K562 (cell line): ENCODE measurements at regions not wholly inside any gene's neighbourhood (a gene's known extent, or its start where the extent isn't known, plus 50 kb on each side); places are given as distances from the start of the nearest gene placed in this dataset.

Experiments
- ATF7 ChIP-seq: fragments of 450-650 bp; IDR thresholded peaks from 2 replicates; pipeline ENCODE4 v1.7.1; 2014; ENCODE audit warnings: mild to moderate bottlenecking, moderate library complexity
- CBX1 ChIP-seq: sonication (generic); IDR thresholded peaks from 2 replicates; pipeline ENCODE4 v1.6.1; 2016; ENCODE audit warnings: antibody characterized with exemption, low read depth, mild to moderate bottlenecking
- CREB5 ChIP-seq: fragments of 250-450 bp; sonication (Bioruptor Pico); IDR thresholded peaks from 2 replicates; pipeline ENCODE4 v1.5.0; 2020; ENCODE audit warnings: mild to moderate bottlenecking
- EHMT2 ChIP-seq: fragments of 450-650 bp; IDR thresholded peaks from 2 replicates; pipeline ENCODE4 v1.6.1; 2018; ENCODE audit warnings: antibody characterized with exemption
- GTF2E2 ChIP-seq: fragments of 200-800 bp; sonication (Bioruptor generic); IDR thresholded peaks from 2 replicates; pipeline ENCODE4 v1.6.1; 2016; ENCODE audit warnings: missing genetic modification characterization, missing compliant biosample characterization
- JUND ChIP-seq, 2 experiments: IDR thresholded peaks; 2 replicates in 1 of 2; 3 replicates in 1 of 2; pipeline ENCODE4 v1.6.1; 2011; ENCODE audit warnings: borderline replicate concordance in 2 of 2, low read depth in 2 of 2, low read length in 2 of 2, improper control_type of control experiment in 1 of 2, missing biosample characterization in 1 of 2, missing genetic modification characterization in 1 of 2, missing genetic modification reagents in 1 of 2
- MXI1 ChIP-seq: IDR thresholded peaks from 2 replicates; pipeline ENCODE4 v1.6.1; 2011; ENCODE audit warnings: low read depth, mild to moderate bottlenecking, improper control_type of control experiment, low read length
- MYNN ChIP-seq, 2 experiments: sonication (generic); formaldehyde crosslinking in 1 of 2; IDR thresholded peaks; 2 replicates each; pipeline versions ENCODE4 v1.5.0 to v1.6.1; 2016 to 2020; ENCODE audit warnings: antibody characterized with exemption in 1 of 2, missing genetic modification reagents in 1 of 2
- NR1H2 ChIP-seq: sonication (generic); formaldehyde crosslinking; IDR thresholded peaks from 2 replicates; pipeline ENCODE4 v1.4.0; 2020; ENCODE audit warnings: mild to moderate bottlenecking, missing genetic modification reagents
- NUFIP1 ChIP-seq: fragments of 450-650 bp; IDR thresholded peaks from 2 replicates; pipeline ENCODE4 v1.6.1; 2018; ENCODE audit not compliant: partially characterized antibody
- PHB2 ChIP-seq: fragments of 450-650 bp; IDR thresholded peaks from 2 replicates; pipeline ENCODE4 v1.6.1; 2017; ENCODE audit warnings: low read depth
- SP1 ChIP-seq: sonication (generic); formaldehyde crosslinking; IDR thresholded peaks from 2 replicates; pipeline ENCODE4 v1.8.1; 2022; ENCODE audit warnings: mild to moderate bottlenecking, missing genetic modification reagents
- YBX1 ChIP-seq: fragments of 450-650 bp; IDR thresholded peaks from 2 replicates; pipeline ENCODE4 v1.7.1; 2016; ENCODE audit warnings: mild to moderate bottlenecking
- ZBTB7A ChIP-seq: IDR thresholded peaks from 2 replicates; pipeline ENCODE4 v1.6.1; 2011; ENCODE audit warnings: low read depth, mild to moderate bottlenecking, low read length, moderate library complexity, borderline replicate concordance; ENCODE audit not compliant: control insufficient read depth
- ZFPM2 ChIP-seq: fragments of 250-450 bp; sonication (Bioruptor Pico); IDR thresholded peaks from 2 replicates; pipeline ENCODE4 v1.5.1; 2022; ENCODE audit warnings: mild to moderate bottlenecking
- ZNF140 ChIP-seq: fragments of 250-450 bp; sonication (Bioruptor Pico); IDR thresholded peaks from 2 replicates; pipeline ENCODE4 v1.8.0; 2021; ENCODE audit warnings: moderate library complexity, mild to moderate bottlenecking, inconsistent platforms
- ZNF175 ChIP-seq: fragments of 200-800 bp; sonication (Bioruptor generic); IDR thresholded peaks from 2 replicates; pipeline ENCODE4 v1.6.1; 2016; ENCODE audit warnings: low read depth, mild to moderate bottlenecking, missing genetic modification characterization, missing compliant biosample characterization
- ZNF217 ChIP-seq: sonication (generic); formaldehyde crosslinking; IDR thresholded peaks from 2 replicates; pipeline ENCODE4 v1.8.0; 2022; ENCODE audit warnings: mild to moderate bottlenecking, missing genetic modification reagents
- ZNF507 ChIP-seq: conservative IDR thresholded peaks from 2 replicates; pipeline ENCODE4 v1.6.1; 2017; ENCODE audit warnings: missing genetic modification characterization, missing compliant biosample characterization
- TF ChIP-seq, protein P1 (sequence below), 2 experiments: fragments of 450-650 bp in 1 of 2; sonication (generic) in 1 of 2; formaldehyde crosslinking in 1 of 2; IDR thresholded peaks in 1 of 2; conservative IDR thresholded peaks in 1 of 2; 2 replicates each; pipeline versions ENCODE4 v1.6.1 to v1.8.1; 2016 to 2023; ENCODE audit warnings: mild to moderate bottlenecking in 2 of 2, moderate library complexity in 2 of 2, inconsistent platforms in 1 of 2, missing genetic modification reagents in 1 of 2
- TF ChIP-seq, protein P2 (sequence below): sonication (generic); formaldehyde crosslinking; IDR thresholded peaks from 2 replicates; pipeline ENCODE4 v1.8.0; 2023; ENCODE audit warnings: mild to moderate bottlenecking, missing genetic modification reagents
- TF ChIP-seq, protein P3 (sequence below): fragments of 250-450 bp; sonication (Bioruptor Pico); IDR thresholded peaks from 2 replicates; pipeline ENCODE4 v1.9.0; 2021; ENCODE audit warnings: mild to moderate bottlenecking, inconsistent platforms

DNA sequence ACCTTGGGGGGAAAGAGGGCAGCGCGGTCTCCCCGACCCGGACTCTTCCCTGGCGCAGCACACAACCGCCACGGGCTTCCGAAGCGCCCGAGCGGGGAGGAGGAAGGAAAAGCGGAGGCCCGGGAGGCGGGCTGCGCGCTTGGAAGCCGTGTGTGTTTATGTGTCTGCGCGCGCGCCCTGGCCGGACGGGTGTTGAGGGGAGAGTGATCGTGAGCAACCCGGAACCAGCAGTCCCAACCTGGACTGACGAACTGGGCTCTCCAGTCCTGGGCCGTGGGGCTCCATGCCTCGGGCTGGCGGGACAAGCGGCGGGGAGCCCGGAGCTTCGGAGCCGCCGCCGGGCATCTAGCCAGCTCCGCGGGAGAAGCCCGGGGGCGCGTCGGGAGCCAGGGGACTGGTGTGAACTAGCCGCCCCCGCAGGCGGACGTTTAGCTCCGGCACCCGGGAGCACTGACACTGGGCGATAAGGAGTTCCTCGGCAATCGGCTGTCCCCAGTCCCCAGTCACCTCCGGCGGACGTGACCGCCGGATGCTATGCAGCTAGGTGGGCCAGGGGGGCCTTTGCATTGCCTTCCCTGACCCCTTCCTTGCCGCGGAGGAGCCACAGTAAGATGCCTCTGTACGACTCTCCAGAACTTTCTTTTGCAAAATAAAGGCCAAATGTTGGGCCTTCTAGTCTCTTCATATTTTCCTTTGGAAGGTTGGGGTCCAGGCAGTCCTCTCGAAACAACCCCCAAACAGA is 74.8 kb upstream of the BCOR start (continued):
- TF ChIP-seq, protein P1, sequence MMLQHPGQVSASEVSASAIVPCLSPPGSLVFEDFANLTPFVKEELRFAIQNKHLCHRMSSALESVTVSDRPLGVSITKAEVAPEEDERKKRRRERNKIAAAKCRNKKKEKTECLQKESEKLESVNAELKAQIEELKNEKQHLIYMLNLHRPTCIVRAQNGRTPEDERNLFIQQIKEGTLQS (IDR thresholded peaks at IDR 0.05), result peak; percentile 6; the same call in 1 of the 2 replicates
- TF ChIP-seq, protein P1 (CRISPR knock-in tag; conservative IDR thresholded peaks at IDR 0.05), result no peak
- TF ChIP-seq MXI1 (no peak), ZFPM2 (CRISPR knock-in tag) (no peak), CREB5 (CRISPR knock-in tag) (no peak), YBX1 (no peak), ATF7 (peak; percentile 41; the same call in 1 of the 2 replicates), SP1 (CRISPR knock-in tag) (peak; percentile 53; the same call in 1 of the 2 replicates), NUFIP1 (no peak), ZNF507 (tag) (no peak), GTF2E2 (tag) (no peak; the same call in 1 of the 2 replicates), JUND (IDR thresholded peaks at IDR 0.05; ENCODE audit: borderline replicate concordance, low read depth, low read length) (peak; percentile 63), JUND (tag; IDR thresholded peaks at IDR 0.05; ENCODE audit: borderline replicate concordance, low read depth, low read length) (peak; percentile 62; the same call in 1 of the 3 replicates), ZNF175 (CRISPR knock-in tag) (0 out of 2 replicates have a peak, but pooled peaks have one; percentile 40), ZNF140 (no peak), CBX1 (no peak; the same call in 1 of the 2 replicates), ZBTB7A (peak; percentile 100), MYNN (IDR thresholded peaks at IDR 0.05) (peak; percentile 61), MYNN (CRISPR knock-in tag; IDR thresholded peaks at IDR 0.05) (no peak), PHB2 (peak; percentile 72; the same call in 1 of the 2 replicates), ZNF217 (CRISPR knock-in tag) (no peak), NR1H2 (CRISPR knock-in tag) (no peak), EHMT2 (no peak)
- TF ChIP-seq, protein P2, sequence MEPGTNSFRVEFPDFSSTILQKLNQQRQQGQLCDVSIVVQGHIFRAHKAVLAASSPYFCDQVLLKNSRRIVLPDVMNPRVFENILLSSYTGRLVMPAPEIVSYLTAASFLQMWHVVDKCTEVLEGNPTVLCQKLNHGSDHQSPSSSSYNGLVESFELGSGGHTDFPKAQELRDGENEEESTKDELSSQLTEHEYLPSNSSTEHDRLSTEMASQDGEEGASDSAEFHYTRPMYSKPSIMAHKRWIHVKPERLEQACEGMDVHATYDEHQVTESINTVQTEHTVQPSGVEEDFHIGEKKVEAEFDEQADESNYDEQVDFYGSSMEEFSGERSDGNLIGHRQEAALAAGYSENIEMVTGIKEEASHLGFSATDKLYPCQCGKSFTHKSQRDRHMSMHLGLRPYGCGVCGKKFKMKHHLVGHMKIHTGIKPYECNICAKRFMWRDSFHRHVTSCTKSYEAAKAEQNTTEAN (CRISPR knock-in tag), result no peak
- TF ChIP-seq, protein P3, sequence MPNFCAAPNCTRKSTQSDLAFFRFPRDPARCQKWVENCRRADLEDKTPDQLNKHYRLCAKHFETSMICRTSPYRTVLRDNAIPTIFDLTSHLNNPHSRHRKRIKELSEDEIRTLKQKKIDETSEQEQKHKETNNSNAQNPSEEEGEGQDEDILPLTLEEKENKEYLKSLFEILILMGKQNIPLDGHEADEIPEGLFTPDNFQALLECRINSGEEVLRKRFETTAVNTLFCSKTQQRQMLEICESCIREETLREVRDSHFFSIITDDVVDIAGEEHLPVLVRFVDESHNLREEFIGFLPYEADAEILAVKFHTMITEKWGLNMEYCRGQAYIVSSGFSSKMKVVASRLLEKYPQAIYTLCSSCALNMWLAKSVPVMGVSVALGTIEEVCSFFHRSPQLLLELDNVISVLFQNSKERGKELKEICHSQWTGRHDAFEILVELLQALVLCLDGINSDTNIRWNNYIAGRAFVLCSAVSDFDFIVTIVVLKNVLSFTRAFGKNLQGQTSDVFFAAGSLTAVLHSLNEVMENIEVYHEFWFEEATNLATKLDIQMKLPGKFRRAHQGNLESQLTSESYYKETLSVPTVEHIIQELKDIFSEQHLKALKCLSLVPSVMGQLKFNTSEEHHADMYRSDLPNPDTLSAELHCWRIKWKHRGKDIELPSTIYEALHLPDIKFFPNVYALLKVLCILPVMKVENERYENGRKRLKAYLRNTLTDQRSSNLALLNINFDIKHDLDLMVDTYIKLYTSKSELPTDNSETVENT (CRISPR knock-in tag), result peak; percentile 45; the same call in 1 of the 2 replicates
